ENCODE measurements at regions not wholly inside any gene's neighbourhood (a gene's known extent, or its start where the extent isn't known, plus 50 kb on each side); places are given as distances from the start of the nearest gene placed in this dataset.

DNA sequence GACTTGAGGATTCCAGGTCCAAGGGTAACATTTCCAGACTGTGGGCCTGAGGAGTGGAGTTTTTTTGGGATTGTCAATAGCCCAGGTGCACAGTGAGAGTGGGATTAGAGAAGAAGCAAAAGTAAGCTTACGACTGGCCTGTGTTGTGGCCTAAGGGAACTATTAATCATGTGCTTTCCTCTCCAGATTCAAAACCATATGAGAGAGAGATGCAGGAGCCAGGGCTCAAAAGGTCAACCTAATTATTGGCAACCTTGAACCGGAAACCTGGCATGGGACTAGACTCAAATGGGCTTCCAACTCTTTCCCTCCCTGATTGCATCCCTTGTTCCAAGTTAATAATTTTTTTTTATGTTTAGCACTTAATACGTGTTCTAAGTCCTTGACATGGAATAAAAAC is 242.1 kb upstream of the THRB start:
- ATAC-seq (ENCODE audit: low read depth in 2 of 2) (no peak), DNase-seq (no peak)
- no peak overlapping the region for H3K4me3 Mint-ChIP-seq
- peaks cover 0 to 1% (median 0%) of the 10 kb centered on the region in 7 donors for H3K9me3 Mint-ChIP-seq
- no peak overlapping the region for H3K27ac Mint-ChIP-seq
- no peaks in the 10 kb centered on the region for H3K4me1 Mint-ChIP-seq
- peaks cover 0 to 4% (median 0%) of the 10 kb centered on the region in 3 donors for H3K27me3 Mint-ChIP-seq
- H3K36me3 Mint-ChIP-seq, result no peaks in the 10 kb centered on the region

DNA sequence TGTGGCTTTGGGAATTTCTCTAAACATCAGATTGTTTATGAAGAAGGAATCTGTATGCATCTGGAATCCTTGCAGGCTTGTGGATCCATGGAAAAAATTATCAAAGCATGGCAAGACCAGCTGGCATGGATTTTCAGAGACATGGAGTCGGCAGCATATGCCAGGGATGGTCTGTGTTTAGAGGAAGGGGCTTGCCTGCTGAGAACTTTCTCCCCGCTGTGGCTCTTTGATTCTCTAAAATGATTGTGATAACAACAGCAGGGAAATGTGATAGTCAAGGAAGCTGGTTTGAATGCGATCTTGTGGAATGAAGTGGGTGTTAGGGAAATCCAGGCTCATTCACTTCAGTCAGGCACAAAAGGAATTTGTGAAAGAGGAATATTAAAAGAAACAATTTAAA is 245.7 kb upstream of the THRB start:
- H3K9me3 Mint-ChIP-seq, result peaks cover 0 to 2% (median 0%) of the 10 kb centered on the region in 7 donors
- H3K27me3 Mint-ChIP-seq, result peaks cover 0 to 4% (median 0%) of the 10 kb centered on the region in 3 donors
- H3K4me3 Mint-ChIP-seq, result no peak overlapping the region
- no peak overlapping the region for H3K27ac Mint-ChIP-seq
- DNase-seq (no peak), ATAC-seq (ENCODE audit: low read depth in 2 of 2) (no peak)
- H3K36me3 Mint-ChIP-seq, result no peaks in the 10 kb centered on the region
- no peaks in the 10 kb centered on the region for H3K4me1 Mint-ChIP-seq

DNA sequence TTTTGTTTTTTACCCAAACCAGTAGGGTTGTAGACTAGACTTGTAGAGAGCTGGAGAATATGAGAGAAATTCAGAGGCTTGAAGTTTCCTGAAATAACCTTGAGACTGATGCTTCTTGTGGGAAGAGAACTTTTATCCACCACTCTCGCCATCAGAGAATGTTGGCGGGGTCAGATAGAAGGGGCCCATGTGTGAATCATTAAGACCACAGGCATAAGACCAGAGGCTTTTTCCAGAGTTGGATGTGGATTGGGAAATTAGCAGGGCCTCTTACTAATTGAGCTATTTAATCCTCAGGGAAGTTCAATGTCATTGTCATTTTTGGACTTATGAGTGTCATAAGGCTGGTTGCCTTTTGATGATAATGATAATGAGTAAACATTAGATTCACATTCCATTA is 246.9 kb upstream of the THRB start:
- Mint-ChIP-seq H3K36me3 (no peaks in the 10 kb centered on the region), H3K27ac (no peak overlapping the region), H3K27me3 (peaks cover 0 to 4% (median 0%) of the 10 kb centered on the region in 3 donors), H3K4me3 (no peak overlapping the region), H3K4me1 (no peaks in the 10 kb centered on the region), H3K9me3 (peaks cover 0 to 2% (median 0%) of the 10 kb centered on the region in 7 donors)
- no peak for DNase-seq
- no peak for ATAC-seq (ENCODE audit: low read depth in 2 of 2)

DNA sequence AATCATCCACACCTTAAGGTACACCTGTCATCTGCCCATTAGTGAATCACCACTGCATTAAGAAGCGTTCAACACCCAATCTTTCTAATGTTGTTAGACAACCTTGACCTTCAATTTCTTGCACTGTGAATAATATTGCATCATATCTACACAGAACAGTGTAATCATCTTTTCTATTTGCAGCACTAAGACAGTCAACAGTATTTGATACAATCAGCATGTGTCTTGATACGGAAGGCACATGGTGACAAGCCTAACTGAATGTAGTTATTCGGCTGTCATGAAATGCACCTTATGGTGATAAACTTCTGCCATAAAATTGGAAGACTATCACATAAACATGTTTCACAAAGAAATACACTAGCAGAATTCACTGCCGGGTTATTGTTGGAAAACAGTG is 253.9 kb upstream of the THRB start:
- Mint-ChIP-seq H3K9me3 (peaks cover 0 to 2% (median 0%) of the 10 kb centered on the region in 7 donors), H3K36me3 (no peaks in the 10 kb centered on the region), H3K27me3 (peaks cover 0 to 12% (median 4%) of the 10 kb centered on the region in 3 donors), H3K27ac (no peak overlapping the region), H3K4me3 (no peak overlapping the region), H3K4me1 (no peaks in the 10 kb centered on the region)
- no peak for DNase-seq
- ATAC-seq (ENCODE audit: low read depth in 2 of 2), result no peak

DNA sequence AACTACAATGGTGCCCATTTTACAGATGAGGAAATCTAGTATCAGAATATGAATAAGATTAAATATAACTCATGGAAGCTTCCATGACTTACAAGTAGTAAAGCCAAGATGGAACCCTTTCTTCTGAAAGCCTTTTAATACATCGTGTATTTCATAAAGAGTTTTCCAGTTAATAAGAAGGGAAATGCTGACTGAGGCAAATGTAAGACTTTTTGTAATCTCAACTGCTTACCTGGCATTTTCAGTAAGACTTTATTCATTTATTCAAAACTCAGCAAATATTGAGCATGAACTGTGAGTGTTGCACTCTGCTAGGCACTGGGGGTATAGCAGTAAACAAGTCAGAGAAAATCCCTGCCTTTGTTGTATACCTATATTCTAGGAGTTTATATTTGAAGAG is 256.4 kb upstream of the THRB start:
- peaks cover 0 to 12% (median 4%) of the 10 kb centered on the region in 3 donors for H3K27me3 Mint-ChIP-seq
- H3K9me3 Mint-ChIP-seq, result peaks cover 0 to 2% (median 0%) of the 10 kb centered on the region in 7 donors
- no peak overlapping the region for H3K27ac Mint-ChIP-seq
- no peaks in the 10 kb centered on the region for H3K4me1 Mint-ChIP-seq
- no peak for DNase-seq
- no peak for ATAC-seq (ENCODE audit: low read depth in 2 of 2)
- no peaks in the 10 kb centered on the region for H3K36me3 Mint-ChIP-seq
- H3K4me3 Mint-ChIP-seq, result no peak overlapping the region

DNA sequence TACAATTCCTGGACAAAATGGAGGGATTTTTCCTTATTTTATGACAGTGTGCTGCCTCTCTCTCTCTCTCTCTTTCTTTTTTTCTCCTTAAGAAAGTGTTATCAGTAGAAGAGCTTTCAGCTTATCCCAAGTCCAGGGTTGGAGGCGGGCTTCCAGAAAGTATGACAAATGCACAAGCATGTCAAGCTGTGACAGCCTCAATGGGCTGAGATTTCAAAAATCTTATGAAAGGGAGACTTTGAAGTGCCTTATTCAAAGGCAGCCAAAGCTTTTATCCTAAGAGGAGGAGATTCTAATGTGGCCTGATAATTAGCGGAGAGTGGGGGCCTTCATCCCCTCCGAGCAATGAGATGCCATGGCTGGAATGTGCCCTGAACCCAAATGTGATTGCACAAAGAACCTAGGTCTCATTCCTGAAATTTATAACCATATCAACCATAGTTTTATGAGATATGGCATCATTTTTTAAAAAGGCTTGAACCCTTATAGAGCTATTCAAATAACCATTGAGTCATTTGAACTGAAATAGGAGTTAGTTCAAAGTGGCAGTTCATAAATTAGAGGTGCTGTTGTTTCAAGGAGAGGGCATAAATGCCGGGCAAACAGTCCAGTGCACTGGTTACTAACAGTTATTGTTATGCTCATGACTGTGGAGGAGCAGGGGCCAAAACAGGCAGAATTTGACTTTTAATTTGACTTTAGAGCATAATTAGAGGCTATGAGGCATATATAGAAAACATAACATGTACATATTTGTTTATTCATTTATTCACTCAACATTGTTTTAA is 261.6 kb upstream of the THRB start:
- Mint-ChIP-seq H3K4me3 (no peak overlapping the region), H3K27ac (no peak overlapping the region), H3K4me1 (no peaks in the 10 kb centered on the region), H3K36me3 (no peaks in the 10 kb centered on the region), H3K27me3 (peaks cover 0 to 7% (median 4%) of the 10 kb centered on the region in 3 donors), H3K9me3 (peaks cover 0 to 3% (median 0%) of the 10 kb centered on the region in 7 donors)
- DNase-seq (no peak), ATAC-seq (ENCODE audit: low read depth in 2 of 2) (no peak)

DNA sequence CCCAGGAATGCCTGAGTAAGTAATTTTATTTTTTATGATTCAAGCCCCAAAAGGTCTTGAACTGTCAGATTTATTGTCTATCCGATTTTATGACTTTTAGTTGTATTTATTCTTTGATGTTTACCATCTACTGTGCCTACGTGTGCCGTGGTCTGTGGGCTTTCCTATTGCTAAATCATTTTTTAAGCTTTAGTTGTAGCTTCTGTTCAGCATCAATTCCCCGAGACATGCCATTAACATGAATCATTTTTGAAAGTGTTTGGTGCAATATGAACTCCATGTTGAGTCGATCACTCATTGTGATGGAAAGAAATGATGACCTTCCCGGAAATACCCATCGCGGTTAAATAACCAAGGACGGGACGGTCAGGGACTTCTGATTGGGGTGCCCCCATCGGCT is 268.7 kb upstream of the THRB start:
- Mint-ChIP-seq H3K4me1 (no peaks in the 10 kb centered on the region), H3K27ac (peak overlapping the region in 1 of 6 donors; percentile 73), H3K27me3 (no peaks in the 10 kb centered on the region), H3K4me3 (no peak overlapping the region), H3K9me3 (peaks cover 0 to 3% (median 0%) of the 10 kb centered on the region in 7 donors), H3K36me3 (no peaks in the 10 kb centered on the region)
- DNase-seq, result no peak
- ATAC-seq (ENCODE audit: low read depth in 2 of 2), result no peak

DNA sequence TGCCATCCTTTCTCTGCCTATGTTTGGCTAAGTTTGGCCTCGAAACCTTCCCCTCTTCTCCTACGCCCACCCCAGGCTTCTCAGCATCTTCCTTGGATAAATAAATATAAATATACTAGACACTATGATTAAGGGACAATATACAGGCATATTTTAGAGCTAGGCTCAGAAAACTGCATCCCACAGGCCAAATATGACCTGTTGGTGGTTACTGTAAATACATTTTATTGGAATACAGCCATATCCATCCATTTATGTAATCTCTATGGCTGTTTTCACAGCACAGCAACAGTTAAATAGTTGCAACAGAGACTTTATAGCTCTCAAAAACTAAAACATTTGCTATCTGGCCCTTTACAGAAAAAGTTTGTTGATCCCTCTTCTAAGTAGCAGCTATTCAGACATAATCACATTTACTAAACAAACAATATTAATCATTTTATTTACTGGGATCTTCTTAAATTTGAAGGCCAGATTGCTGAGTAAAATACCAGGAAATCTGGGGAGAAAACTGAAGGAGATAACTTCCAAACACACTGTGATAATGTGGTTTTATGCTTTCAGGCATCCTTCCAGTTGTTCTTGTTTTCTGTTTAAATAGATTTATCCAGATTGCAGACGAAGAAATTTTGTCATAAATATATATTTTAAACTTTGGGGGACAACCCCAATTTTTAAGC is 269.7 kb upstream of the THRB start:
- Mint-ChIP-seq H3K27me3 (no peaks in the 10 kb centered on the region), H3K9me3 (peaks cover 0 to 3% (median 0%) of the 10 kb centered on the region in 7 donors), H3K4me1 (no peaks in the 10 kb centered on the region), H3K36me3 (no peaks in the 10 kb centered on the region), H3K4me3 (no peak overlapping the region), H3K27ac (no peak overlapping the region)
- no peak for ATAC-seq (ENCODE audit: low read depth in 2 of 2)
- no peak for DNase-seq

DNA sequence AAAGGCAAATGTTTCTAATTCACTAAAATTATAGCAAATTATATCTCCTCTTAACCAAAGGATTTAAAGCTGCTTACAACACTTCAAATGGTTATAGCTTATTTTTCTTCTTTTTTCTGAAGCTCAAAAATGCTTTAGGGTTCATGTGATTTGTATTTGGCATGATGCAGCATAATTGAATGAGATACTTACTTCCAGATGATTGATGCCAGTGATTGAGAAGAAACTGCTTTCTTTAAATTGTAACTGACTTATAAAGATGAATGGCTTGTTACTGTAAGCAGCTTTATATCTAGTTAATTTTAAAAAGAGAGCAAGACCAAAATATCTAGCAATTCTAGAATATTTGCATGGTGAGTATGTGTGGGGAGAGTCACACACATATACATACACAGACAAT is 270.7 kb upstream of the THRB start:
- H3K36me3 Mint-ChIP-seq, result no peaks in the 10 kb centered on the region
- H3K27me3 Mint-ChIP-seq, result no peaks in the 10 kb centered on the region
- no peak for DNase-seq
- no peak overlapping the region for H3K4me3 Mint-ChIP-seq
- ATAC-seq (ENCODE audit: low read depth in 2 of 2), result no peak
- peaks cover 0 to 3% (median 0%) of the 10 kb centered on the region in 7 donors for H3K9me3 Mint-ChIP-seq
- H3K27ac Mint-ChIP-seq, result no peak overlapping the region
- H3K4me1 Mint-ChIP-seq, result no peaks in the 10 kb centered on the region

DNA sequence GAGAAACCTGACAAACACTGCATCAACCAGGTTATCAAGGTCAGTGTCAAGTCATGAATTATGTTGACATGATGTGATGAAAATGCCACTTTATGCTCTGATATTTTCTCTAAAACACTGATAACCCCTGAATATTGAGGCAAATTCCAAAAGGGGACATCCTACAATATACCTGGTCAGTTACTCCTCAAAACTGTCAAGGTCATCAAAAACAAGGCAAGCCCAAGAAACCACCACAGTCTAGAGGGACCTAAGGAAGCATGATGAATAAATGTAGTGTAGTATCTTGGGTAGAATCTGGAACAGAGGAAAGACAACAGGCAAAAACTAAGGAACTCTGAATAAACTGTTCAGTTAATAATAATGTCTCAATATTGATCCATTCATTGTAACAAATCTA is 275.3 kb upstream of the THRB start:
- Mint-ChIP-seq H3K27ac (no peak overlapping the region), H3K4me1 (no peaks in the 10 kb centered on the region), H3K9me3 (peaks cover 0 to 3% (median 0%) of the 10 kb centered on the region in 7 donors), H3K36me3 (no peaks in the 10 kb centered on the region), H3K27me3 (no peaks in the 10 kb centered on the region), H3K4me3 (no peak overlapping the region)
- no peak for ATAC-seq (ENCODE audit: low read depth in 2 of 2)
- no peak for DNase-seq

DNA sequence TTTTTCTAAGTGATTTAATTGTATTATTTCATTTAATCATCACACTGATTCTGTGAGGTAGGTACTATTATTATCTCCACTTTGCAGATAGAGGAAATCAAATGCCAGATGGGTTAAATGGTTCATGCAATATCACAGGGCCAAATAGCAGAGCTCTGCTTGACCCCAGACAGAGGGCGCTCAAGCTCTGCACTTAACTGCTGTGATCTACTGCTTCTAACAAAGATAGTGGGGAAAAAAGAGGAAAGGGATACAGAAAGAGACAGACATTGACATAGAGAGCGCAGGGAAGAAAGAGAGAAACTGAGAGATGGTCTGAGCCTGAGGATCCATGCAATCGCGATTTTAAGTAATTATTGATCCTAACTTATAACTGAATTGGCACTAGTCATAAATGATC is 279.1 kb upstream of the THRB start:
- DNase-seq, result no peak

DNA sequence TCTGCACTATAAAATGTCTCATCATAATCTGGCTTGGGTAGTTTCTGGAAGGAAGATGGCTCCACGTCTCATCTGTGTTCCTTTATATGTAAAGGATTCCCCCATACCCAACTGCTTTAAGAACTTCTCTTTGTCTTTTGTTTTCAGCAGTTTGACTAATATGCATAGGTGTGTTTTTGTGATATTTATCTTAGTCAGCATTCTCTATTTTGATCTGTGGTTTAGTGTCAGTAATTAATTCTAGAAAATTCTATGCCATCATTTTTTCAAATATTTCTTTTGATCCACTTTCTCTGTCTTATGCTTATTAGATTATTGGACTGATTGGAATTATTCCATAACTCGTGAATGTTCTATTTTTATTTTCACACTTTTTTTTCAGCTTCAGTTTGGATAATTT is 286.3 kb upstream of the THRB start:
- Mint-ChIP-seq H3K4me3 (no peak overlapping the region), H3K4me1 (no peaks in the 10 kb centered on the region), H3K27ac (no peak overlapping the region), H3K36me3 (no peaks in the 10 kb centered on the region), H3K9me3 (peaks cover 4 to 20% (median 15%) of the 10 kb centered on the region in 7 donors), H3K27me3 (no peaks in the 10 kb centered on the region)
- ATAC-seq (ENCODE audit: low read depth in 2 of 2) (no peak), DNase-seq (no peak)

More for the DNA sequence above, 279.1 kb upstream of the THRB start:
- no peaks in the 10 kb centered on the region for H3K27me3 Mint-ChIP-seq
- no peaks in the 10 kb centered on the region for H3K4me1 Mint-ChIP-seq
- no peak for ATAC-seq (ENCODE audit: low read depth in 2 of 2)
- H3K9me3 Mint-ChIP-seq, result peaks cover 0 to 5% (median 0%) of the 10 kb centered on the region in 7 donors
- no peaks in the 10 kb centered on the region for H3K36me3 Mint-ChIP-seq
- no peak overlapping the region for H3K4me3 Mint-ChIP-seq
- H3K27ac Mint-ChIP-seq, result peak overlapping the region in 1 of 6 donors; percentile 61

DNA sequence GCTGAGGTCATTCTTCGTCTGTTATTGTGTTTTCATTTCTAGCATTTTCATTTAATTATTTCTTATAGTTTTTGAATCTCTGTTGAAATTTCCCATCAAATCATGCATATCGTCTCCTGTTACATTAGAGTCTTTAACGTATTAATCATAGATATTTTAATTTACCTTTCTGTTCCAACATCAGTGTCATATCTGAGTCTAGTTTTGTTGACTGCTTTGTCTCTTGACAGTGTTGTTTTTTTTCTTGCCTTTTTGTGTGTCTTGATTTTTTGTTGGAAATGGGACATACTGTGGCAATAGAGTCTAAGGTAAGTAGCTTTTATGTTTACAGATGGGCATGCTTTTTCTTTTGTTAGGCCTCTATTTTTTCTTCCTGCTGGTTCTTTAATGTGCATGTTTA is 286.8 kb upstream of the THRB start:
- DNase-seq, result no peak
- peaks cover 6 to 20% (median 15%) of the 10 kb centered on the region in 7 donors for H3K9me3 Mint-ChIP-seq
- no peak overlapping the region for H3K27ac Mint-ChIP-seq
- ATAC-seq (ENCODE audit: low read depth in 2 of 2), result no peak
- no peaks in the 10 kb centered on the region for H3K4me1 Mint-ChIP-seq
- peaks cover 0 to 1% (median 0%) of the 10 kb centered on the region in 3 donors for H3K27me3 Mint-ChIP-seq
- no peaks in the 10 kb centered on the region for H3K36me3 Mint-ChIP-seq
- no peak overlapping the region for H3K4me3 Mint-ChIP-seq

DNA sequence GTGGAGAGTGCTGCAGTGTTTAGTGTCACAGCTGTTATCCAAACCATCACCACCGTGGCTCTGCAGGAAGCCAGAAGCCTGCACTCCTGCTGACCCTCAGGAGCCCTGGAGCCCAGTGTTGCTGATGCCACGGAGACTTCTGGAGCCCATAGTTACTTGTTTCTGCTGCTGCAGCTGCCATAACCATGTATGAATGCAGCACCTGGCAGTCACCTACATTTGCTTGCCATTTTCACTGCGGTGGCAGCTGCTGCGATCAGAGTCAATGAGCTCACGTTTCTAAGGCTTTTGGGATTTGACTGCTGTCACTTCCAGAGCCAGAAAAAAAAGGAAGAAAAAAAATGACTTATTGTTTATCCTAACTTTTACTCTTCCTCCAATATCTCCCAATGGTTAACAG is 299.2 kb upstream of the THRB start:
- Mint-ChIP-seq H3K9me3 (peaks cover 0 to 5% (median 0%) of the 10 kb centered on the region in 7 donors), H3K27ac (no peak overlapping the region), H3K27me3 (no peaks in the 10 kb centered on the region), H3K4me3 (no peak overlapping the region), H3K4me1 (no peaks in the 10 kb centered on the region), H3K36me3 (no peaks in the 10 kb centered on the region)
- ATAC-seq (ENCODE audit: low read depth in 2 of 2), result no peak
- DNase-seq, result no peak
